ENCODE measurements at regions not wholly inside any gene's neighbourhood (a gene's known extent, or its start where the extent isn't known, plus 50 kb on each side); places are given as distances from the start of the nearest gene placed in this dataset.

- CTCF ChIA-PET, result no interaction called here
- DNase-seq (ENCODE audit: extremely low spot score), result no peak
- TF ChIP-seq NFRKB (IDR thresholded peaks at IDR 0.05) (no peak), L3MBTL2 (conservative IDR thresholded peaks at IDR 0.05) (no peak), ARNT (IDR thresholded peaks at IDR 0.05) (no peak), LEF1 (IDR thresholded peaks at IDR 0.05; ENCODE audit: borderline replicate concordance) (no peak), CTBP1 (IDR thresholded peaks at IDR 0.05; ENCODE audit: borderline replicate concordance) (no peak), PKNOX1 (IDR thresholded peaks at IDR 0.05) (no peak), FOXM1 (IDR thresholded peaks at IDR 0.05; ENCODE audit: borderline replicate concordance) (no peak), FOXK2 (IDR thresholded peaks at IDR 0.05) (no peak), SUZ12 (IDR thresholded peaks at IDR 0.05) (no peak), ZNF384 (IDR thresholded peaks at IDR 0.05) (no peak)
- POLR2A ChIA-PET, result no interaction called here
Observed at GRCh38 chr2:184507254-184507653, 91.1 kb upstream of the ZNF804A start.

- ChIA-PET CTCF (no interaction called here), POLR2A (no interaction called here)
- DNase-seq (ENCODE audit: extremely low spot score), result no peak
- TF ChIP-seq FOXA1 (IDR thresholded peaks at IDR 0.05) (no peak), ARNT (IDR thresholded peaks at IDR 0.05) (no peak), HDGF (IDR thresholded peaks at IDR 0.05; ENCODE audit: borderline replicate concordance) (no peak), SP1 (IDR thresholded peaks at IDR 0.05) (no peak), NFRKB (IDR thresholded peaks at IDR 0.05) (no peak), PKNOX1 (IDR thresholded peaks at IDR 0.05) (no peak), FOXM1 (IDR thresholded peaks at IDR 0.05; ENCODE audit: borderline replicate concordance) (no peak), ELF4 (IDR thresholded peaks at IDR 0.05) (no peak), ZNF384 (IDR thresholded peaks at IDR 0.05) (no peak), L3MBTL2 (conservative IDR thresholded peaks at IDR 0.05) (no peak), SUZ12 (IDR thresholded peaks at IDR 0.05) (no peak), TARDBP (IDR thresholded peaks at IDR 0.05) (no peak), CTBP1 (IDR thresholded peaks at IDR 0.05; ENCODE audit: borderline replicate concordance) (no peak), LEF1 (IDR thresholded peaks at IDR 0.05; ENCODE audit: borderline replicate concordance) (no peak), FOXK2 (IDR thresholded peaks at IDR 0.05) (no peak), BHLHE40 (IDR thresholded peaks at IDR 0.05; ENCODE audit: borderline replicate concordance) (no peak)
Observed at GRCh38 chr2:184517402-184517801, 80.9 kb upstream of the ZNF804A start.

GRCh38 chr2:184520441-184520840 is 77.9 kb upstream of the ZNF804A start:
- DNase-seq (ENCODE audit: extremely low spot score), result no peak
- POLR2A ChIA-PET, result no interaction called here
- CTCF ChIA-PET, result no interaction called here
- TF ChIP-seq SUZ12 (IDR thresholded peaks at IDR 0.05), result no peak
- TF ChIP-seq BHLHE40 (IDR thresholded peaks at IDR 0.05; ENCODE audit: borderline replicate concordance), result no peak
- no peak for TF ChIP-seq HDGF (IDR thresholded peaks at IDR 0.05; ENCODE audit: borderline replicate concordance)
- TF ChIP-seq PKNOX1 (IDR thresholded peaks at IDR 0.05), result no peak
- no peak for TF ChIP-seq FOXM1 (IDR thresholded peaks at IDR 0.05; ENCODE audit: borderline replicate concordance)
- no peak for TF ChIP-seq SP1 (IDR thresholded peaks at IDR 0.05)
- TF ChIP-seq FOXK2 (IDR thresholded peaks at IDR 0.05), result no peak
- no peak for TF ChIP-seq ZNF384 (IDR thresholded peaks at IDR 0.05)
- TF ChIP-seq FOXA1 (IDR thresholded peaks at IDR 0.05), result no peak
- no peak for TF ChIP-seq NFRKB (IDR thresholded peaks at IDR 0.05)
- no peak for TF ChIP-seq ELF4 (IDR thresholded peaks at IDR 0.05)
- no peak for TF ChIP-seq L3MBTL2 (conservative IDR thresholded peaks at IDR 0.05)

DNA sequence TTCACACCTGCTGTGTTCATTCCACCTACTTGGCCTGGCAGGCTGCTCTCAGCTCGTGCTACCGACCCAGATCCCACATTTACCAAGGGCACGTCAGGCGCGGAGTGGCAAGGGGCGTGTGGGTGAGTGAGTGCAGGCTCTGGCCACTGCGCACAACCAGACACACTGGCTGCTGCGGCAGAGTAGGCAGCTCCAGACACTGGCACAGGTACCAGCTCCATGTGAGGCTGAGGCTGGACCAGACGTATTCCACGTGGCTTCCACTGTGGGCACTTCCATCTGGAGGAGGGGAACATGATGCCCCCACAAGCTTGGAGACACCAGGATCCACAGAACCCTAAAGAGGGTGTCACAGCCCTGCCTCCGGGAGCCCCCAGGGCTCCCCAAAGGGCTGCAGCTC is 74.6 kb upstream of the ZNF804A start:
- ChIA-PET CTCF (no interaction called here), POLR2A (no interaction called here)
- DNase-seq (ENCODE audit: extremely low spot score), result no peak
- no peak for TF ChIP-seq PKNOX1 (IDR thresholded peaks at IDR 0.05)
- no peak for TF ChIP-seq BHLHE40 (IDR thresholded peaks at IDR 0.05; ENCODE audit: borderline replicate concordance)
- TF ChIP-seq SUZ12 (IDR thresholded peaks at IDR 0.05), result no peak
- no peak for TF ChIP-seq SP1 (IDR thresholded peaks at IDR 0.05)
- no peak for TF ChIP-seq L3MBTL2 (conservative IDR thresholded peaks at IDR 0.05)
- no peak for TF ChIP-seq NFRKB (IDR thresholded peaks at IDR 0.05)
- TF ChIP-seq ELF4 (IDR thresholded peaks at IDR 0.05), result no peak
- TF ChIP-seq ARNT (IDR thresholded peaks at IDR 0.05), result no peak
- TF ChIP-seq LEF1 (IDR thresholded peaks at IDR 0.05; ENCODE audit: borderline replicate concordance), result no peak
- TF ChIP-seq ZNF384 (IDR thresholded peaks at IDR 0.05), result no peak
- no peak for TF ChIP-seq FOXK2 (IDR thresholded peaks at IDR 0.05)
- TF ChIP-seq TARDBP (IDR thresholded peaks at IDR 0.05), result no peak
- no peak for TF ChIP-seq FOXA1 (IDR thresholded peaks at IDR 0.05)

DNA sequence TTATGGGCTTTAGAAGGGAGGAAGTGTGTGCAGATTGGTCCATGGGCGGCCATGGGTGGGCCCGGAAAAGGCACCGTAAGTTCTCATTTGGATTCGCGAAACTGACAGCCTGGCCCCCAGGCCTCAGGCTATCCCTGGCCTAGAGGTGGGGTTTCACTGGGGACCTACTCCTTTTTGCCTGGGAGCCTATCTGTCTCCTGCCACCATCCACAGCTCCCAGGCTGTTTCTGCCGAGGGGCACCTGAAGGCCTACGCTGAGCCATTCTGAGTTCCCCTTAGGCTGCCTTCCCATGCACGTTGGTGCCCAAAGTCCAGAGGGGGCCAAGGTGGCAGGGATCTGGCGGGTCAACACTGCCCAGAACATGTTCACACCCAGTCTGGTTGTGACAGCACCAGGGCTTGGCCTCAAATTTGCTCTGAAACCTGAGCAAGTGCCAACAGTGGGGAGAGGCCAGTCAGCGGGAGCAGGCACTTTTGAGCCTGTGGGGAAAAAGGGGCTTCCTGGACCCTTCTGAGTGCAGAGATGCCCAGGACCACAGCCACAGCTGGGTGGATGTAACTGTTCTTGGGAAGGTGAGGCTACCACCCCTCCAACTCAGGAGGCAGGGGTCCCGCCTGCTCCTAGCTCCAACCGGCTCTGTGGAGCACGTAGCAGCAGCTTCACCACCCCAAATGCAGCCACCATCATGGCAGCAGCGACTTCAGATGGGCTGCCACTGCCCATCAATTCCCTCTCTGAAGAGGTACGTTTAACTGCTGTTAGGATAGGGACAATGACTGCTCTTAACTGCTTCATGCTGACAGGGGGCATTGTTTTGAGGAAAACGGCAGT is 73.6 kb upstream of the ZNF804A start:
- TF ChIP-seq TARDBP (IDR thresholded peaks at IDR 0.05) (no peak), NFRKB (IDR thresholded peaks at IDR 0.05) (no peak), HDGF (IDR thresholded peaks at IDR 0.05; ENCODE audit: borderline replicate concordance) (no peak), BHLHE40 (IDR thresholded peaks at IDR 0.05; ENCODE audit: borderline replicate concordance) (no peak)
- CTCF ChIA-PET, result no interaction called here
- no peak for DNase-seq (ENCODE audit: extremely low spot score)

GRCh38 chr2:184527058-184527457 is 71.3 kb upstream of the ZNF804A start:
- no peak for DNase-seq (ENCODE audit: extremely low spot score)
- POLR2A ChIA-PET, result no interaction called here
- TF ChIP-seq ARNT (IDR thresholded peaks at IDR 0.05) (no peak), SUZ12 (IDR thresholded peaks at IDR 0.05) (no peak), CTBP1 (IDR thresholded peaks at IDR 0.05; ENCODE audit: borderline replicate concordance) (no peak), PKNOX1 (IDR thresholded peaks at IDR 0.05) (no peak), FOXA1 (IDR thresholded peaks at IDR 0.05) (no peak), ZNF384 (IDR thresholded peaks at IDR 0.05) (no peak), L3MBTL2 (conservative IDR thresholded peaks at IDR 0.05) (no peak)
- CTCF ChIA-PET, result no interaction called here

More for the DNA sequence above, 73.6 kb upstream of the ZNF804A start:
- POLR2A ChIA-PET, result no interaction called here
